ENCODE measurements at regions not wholly inside any gene's neighbourhood (a gene's known extent, or its start where the extent isn't known, plus 50 kb on each side); places are given as distances from the start of the nearest gene placed in this dataset.

DNA sequence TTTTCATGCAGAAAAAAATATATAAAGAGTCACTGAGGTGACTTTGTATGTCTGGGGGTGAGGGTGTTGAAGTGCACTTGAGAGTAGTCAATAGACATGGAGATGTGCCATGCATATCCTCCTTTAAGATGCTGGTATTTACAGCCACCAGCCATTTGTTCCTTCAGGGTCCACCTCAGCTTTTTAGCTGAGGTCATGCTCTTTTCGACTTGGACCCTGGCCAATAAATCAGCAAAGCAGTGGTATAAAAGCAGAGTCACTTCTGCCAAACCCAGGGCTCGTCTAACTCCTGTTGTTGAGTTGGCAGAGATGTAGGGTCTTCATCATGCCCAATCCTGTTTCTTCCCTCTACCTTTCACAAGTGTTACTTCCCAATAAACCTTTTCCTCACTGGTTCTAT, 75.1 kb upstream of the OSTN start:
- TF ChIP-seq CTCF (IDR thresholded peaks at IDR 0.05; ENCODE audit: low read depth, low read length), result no peak
- Histone ChIP-seq H3K4me3 (ENCODE audit: low read depth, low read length) (no peak overlapping the region), H3K27ac (ENCODE audit: low read depth, low read length) (no peak overlapping the region), H3K9me3 (ENCODE audit: control insufficient read depth, insufficient read depth, low read length) (peaks cover 6% of the 10 kb centered on the region; the same call in 1 of the 2 replicates), H3K27me3 (ENCODE audit: control insufficient read depth, insufficient read depth, low read length) (no peaks in the 10 kb centered on the region)
- no peak for DNase-seq (ENCODE audit: low read depth, low spot score)
- CTCF ChIA-PET, result no interaction called here
- POLR2A ChIA-PET, result no interaction called here

DNA sequence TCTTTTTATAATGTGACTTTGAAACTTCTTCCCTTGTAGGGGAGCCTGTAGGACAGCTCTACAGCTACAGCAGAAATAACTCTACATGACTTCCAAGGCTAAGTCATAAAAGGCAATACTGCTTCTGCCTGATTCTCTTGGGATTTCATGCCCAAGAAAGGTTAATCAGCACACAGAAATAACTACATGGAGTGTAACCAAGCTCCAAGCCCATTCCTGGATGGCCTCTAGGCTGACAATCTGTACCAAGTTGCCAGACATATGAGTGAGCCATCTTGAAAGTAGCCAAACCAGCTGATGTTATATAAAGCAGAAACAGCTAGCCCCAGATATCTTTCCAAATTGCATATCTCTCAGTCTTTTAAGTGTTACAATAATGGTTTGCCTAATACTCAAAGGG, 75.8 kb upstream of the OSTN start:
- Histone ChIP-seq H3K4me3 (ENCODE audit: low read depth, low read length) (no peak overlapping the region), H3K27me3 (ENCODE audit: control insufficient read depth, insufficient read depth, low read length) (no peaks in the 10 kb centered on the region), H3K9me3 (ENCODE audit: control insufficient read depth, insufficient read depth, low read length) (peaks cover 6% of the 10 kb centered on the region; the same call in 1 of the 2 replicates), H3K27ac (ENCODE audit: low read depth, low read length) (no peak overlapping the region)
- ChIA-PET CTCF (interaction anchor here (0.5 kb wide), 1 partner anchor 1065 kb away, joined by 3 read pairs; no protein-coding TSS in a partner anchor), POLR2A (no interaction called here)
- no peak for DNase-seq (ENCODE audit: low read depth, low spot score)
- no peak for TF ChIP-seq CTCF (IDR thresholded peaks at IDR 0.05; ENCODE audit: low read depth, low read length)

DNA sequence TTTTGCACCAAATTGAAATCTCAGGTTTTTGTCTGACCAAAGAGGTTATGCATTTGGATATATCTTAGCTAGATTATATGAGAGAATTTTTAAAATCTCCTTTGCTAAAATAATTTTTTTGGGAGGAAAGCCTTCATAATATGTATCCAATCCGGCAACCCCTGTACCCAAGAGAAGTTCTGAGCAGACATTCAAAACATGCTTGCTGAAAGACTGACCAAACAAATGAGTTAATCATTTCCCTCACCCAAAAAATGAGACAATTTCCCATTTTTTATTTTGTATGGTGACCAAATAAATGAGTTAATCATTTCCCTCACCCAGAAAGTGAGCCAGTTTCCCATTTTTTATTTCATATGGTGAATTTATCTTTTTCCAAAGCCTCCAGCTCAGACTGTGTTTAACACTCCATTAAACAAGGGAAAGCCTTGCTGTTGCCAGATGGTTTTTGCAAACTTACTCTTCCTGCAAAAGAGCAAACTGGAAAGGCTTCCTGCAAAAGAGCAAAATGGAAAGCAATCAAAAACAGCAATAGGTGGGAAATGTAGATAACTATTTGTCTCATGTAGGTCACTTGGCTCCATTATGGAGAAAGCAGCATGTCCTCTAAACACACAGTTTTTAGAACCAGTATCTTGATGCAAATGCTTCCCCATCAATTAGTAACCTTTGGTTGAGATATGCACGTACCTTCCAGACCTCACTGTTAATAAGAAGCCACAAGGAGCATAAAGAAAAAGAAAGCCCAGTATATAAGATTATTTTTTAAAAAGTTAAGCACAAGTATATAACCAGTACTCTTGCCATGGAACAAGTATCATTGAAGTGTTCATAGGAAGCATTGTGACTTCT, 78.4 kb upstream of the OSTN start:
- no peak overlapping the region for H3K27ac ChIP-seq (ENCODE audit: low read depth, low read length)
- ChIA-PET CTCF (no interaction called here), POLR2A (no interaction called here)
- no peak overlapping the region for H3K4me3 ChIP-seq (ENCODE audit: low read depth, low read length)
- TF ChIP-seq CTCF (IDR thresholded peaks at IDR 0.05; ENCODE audit: low read depth, low read length), result no peak
- DNase-seq (ENCODE audit: low read depth, low spot score), result no peak
- peaks cover 6% of the 10 kb centered on the region; the same call in 1 of the 2 replicates for H3K9me3 ChIP-seq (ENCODE audit: control insufficient read depth, insufficient read depth, low read length)
- H3K27me3 ChIP-seq (ENCODE audit: control insufficient read depth, insufficient read depth, low read length), result no peaks in the 10 kb centered on the region

DNA sequence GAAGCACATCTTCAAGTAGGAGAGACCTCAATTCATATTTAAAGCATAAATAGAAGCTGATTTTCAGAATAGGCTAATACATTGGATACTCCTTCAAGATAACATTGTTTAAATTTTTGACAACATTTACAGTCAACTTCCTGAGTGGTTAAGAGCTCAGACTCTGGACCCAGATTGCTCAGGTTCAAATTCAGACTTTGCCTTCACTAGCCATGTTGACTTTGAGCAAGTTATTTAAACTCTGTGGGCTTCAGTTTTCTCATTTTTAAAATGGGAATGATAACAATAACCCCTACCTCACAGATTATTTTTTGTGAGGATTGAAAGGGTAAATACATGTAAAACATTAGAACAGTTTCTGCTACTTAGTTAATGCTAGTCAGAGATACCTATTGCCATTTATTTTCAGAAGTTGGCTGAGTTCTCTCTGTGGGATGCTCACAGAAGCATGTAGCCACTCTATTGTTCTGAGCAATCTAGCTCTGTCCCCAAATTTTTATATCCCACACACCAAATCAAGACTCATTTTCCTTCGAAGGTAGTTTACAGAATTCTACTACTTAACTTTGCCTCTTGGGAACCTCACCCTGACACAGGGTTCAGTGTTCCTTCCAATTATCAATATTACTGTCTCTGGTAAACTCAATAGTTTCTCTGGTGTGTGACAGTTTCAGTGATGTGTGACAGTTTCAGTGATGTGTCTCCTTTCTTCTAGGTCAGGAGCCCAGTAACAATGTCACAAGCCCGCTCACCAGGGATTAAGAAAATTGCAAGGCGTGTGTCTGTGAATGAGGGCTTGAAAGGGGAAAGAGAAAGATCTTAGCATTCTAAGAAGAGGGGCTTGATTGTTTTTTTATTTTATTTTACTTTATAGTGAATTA, 79.4 kb upstream of the OSTN start:
- no peak for DNase-seq (ENCODE audit: low read depth, low spot score)
- CTCF ChIA-PET, result no interaction called here

More for the DNA sequence above, 79.4 kb upstream of the OSTN start:
- TF ChIP-seq CTCF (IDR thresholded peaks at IDR 0.05; ENCODE audit: low read depth, low read length), result no peak
- Histone ChIP-seq H3K27ac (ENCODE audit: low read depth, low read length) (no peak overlapping the region), H3K9me3 (ENCODE audit: control insufficient read depth, insufficient read depth, low read length) (no peaks in the 10 kb centered on the region), H3K4me3 (ENCODE audit: low read depth, low read length) (no peak overlapping the region), H3K27me3 (ENCODE audit: control insufficient read depth, insufficient read depth, low read length) (no peaks in the 10 kb centered on the region)
- POLR2A ChIA-PET, result no interaction called here
